Activated naive CD4-positive, alpha-beta T cell treated with anti-CD3 and anti-CD28 coated beads for 36 hours (primary cell): ENCODE measurements at regions not wholly inside any gene's neighbourhood (a gene's known extent, or its start where the extent isn't known, plus 50 kb on each side); places are given as distances from the start of the nearest gene placed in this dataset.

Experiments
- CTCF ChIA-PET: fragments of 350-600 bp; sonication (Branson Sonifier 250); formaldehyde crosslinking; loops from one replicate; lab custom pipeline; 2021; ENCODE audit warnings: antibody characterized with exemption; lab: Charles Lee
- DNase-seq: peaks from one replicate; pipeline ENCODE4 v3.0.0-alpha.2; 2020
- H3K27ac Mint-ChIP-seq: one replicate; pipeline ENCODE4 v1.8.0; 2021; ENCODE audit warnings: mild to moderate bottlenecking, mixed read lengths
- H3K27me3 Mint-ChIP-seq: one replicate; pipeline ENCODE4 v1.8.0; 2021; ENCODE audit warnings: low read depth, mixed read lengths
- H3K36me3 Mint-ChIP-seq: one replicate; pipeline ENCODE4 v1.8.0; 2021; ENCODE audit warnings: low read depth, mixed read lengths
- H3K4me1 Mint-ChIP-seq: one replicate; pipeline ENCODE4 v1.8.0; 2021; ENCODE audit warnings: low read depth, mixed read lengths
- H3K4me3 Mint-ChIP-seq: one replicate; pipeline ENCODE4 v1.8.0; 2021; ENCODE audit warnings: mild to moderate bottlenecking, moderate library complexity, mixed read lengths
- H3K9me3 Mint-ChIP-seq: one replicate; pipeline ENCODE4 v1.8.0; 2021; ENCODE audit warnings: mixed read lengths
- intact Hi-C: fragments of 100-400 bp; cut with micrococcal nuclease; formaldehyde crosslinking; loops from one replicate; pipeline ENCODE4 v1.15.1; 2023

DNA sequence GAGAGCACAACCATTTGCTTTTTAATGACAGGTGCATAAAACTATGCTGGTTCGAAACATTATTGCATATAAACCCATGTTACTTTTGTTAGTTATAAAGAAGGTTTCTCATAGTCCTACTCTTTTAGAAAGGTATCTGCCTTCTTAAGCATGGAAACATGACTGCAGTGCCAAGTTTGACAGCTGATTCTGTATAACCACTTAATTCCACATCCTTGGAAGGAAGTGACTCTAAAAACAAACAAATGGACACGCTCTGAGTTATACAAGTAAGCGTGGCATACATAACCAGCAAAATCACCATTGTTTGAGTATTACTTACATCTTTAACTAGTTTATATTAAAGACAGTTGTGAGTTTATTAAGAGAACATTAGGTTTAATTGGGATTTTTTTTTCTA lies 125.0 kb upstream of the HDGFL1 start:
- no peak overlapping the region for H3K4me3 Mint-ChIP-seq

DNA sequence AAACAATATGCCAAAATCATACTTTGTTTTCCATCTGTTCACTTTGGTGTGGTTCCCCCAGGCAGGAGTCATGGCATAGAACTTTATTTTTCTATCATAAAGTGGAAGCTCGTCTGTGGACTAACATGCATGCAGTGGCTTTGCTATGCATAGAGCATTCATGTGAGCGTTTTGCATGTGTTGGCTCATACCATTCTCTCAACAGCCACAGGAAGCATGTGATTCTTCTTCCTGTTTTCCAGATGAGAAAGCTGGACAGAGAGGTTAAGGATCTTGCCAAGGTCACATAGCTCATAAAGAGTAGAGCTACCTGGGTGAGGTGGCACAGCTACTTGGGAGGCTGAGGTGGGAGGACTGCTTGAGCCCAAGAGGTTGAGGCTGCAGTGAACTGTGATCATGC lies 123.4 kb upstream of the HDGFL1 start:
- Mint-ChIP-seq H3K36me3 (no peaks in the 10 kb centered on the region), H3K27ac (no peak overlapping the region), H3K4me3 (no peak overlapping the region), H3K27me3 (no peaks in the 10 kb centered on the region), H3K4me1 (no peaks in the 10 kb centered on the region), H3K9me3 (no peaks in the 10 kb centered on the region)
- intact Hi-C loops, result no loop called here
- no peak for DNase-seq
- CTCF ChIA-PET, result interaction anchor here (0.6 kb wide), 1 partner anchor 289 kb away, joined by 5 read pairs; no protein-coding TSS in a partner anchor

More for the DNA sequence above, 125.0 kb upstream of the HDGFL1 start:
- DNase-seq, result no peak
- Mint-ChIP-seq H3K36me3 (no peaks in the 10 kb centered on the region), H3K27ac (no peak overlapping the region), H3K27me3 (no peaks in the 10 kb centered on the region), H3K9me3 (no peaks in the 10 kb centered on the region), H3K4me1 (no peaks in the 10 kb centered on the region)
- CTCF ChIA-PET, result no interaction called here
- intact Hi-C loops, result no loop called here

DNA sequence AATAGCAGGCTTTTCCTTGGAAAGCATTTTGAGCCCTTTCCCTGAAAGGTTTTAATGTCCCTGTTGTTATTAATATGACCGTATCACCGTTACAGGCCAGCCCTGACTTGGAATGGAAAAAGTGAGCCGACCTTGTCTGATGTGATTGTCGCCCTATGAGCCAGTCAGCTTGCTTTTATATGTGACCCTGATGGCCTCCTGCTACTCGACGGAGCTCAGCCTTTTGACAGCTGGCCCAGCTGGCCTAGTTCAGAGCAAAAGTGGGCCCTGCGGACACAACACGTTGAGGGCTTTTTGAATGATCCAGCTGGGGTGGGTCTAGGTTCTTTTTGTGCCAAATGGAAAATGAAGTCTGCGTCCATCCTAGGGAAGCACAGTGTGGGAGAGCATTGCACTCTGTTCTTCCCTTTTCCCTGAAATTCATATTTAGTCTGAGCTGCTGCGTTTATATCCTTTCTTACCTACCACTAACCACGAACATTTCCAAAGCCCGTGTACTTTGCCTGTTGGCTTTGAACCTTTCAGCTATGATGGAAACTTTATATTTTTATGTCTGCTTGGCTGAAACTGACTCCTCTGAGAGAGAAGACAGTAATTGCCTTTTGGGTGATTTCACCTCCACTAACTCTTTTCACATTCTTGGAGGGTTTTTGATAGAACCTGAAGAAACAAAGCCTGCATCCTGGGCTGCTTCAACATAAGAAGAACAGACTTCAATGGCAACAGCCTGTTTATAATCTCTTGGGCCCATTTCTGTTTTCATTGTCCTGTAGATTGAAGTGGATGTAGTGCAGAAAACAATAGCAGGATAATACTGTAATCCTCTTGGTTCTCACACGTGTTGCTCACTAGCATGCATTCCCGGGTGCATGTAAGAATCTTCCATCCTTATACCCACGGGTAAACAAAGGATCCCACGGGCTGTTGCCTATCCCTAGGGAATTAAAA lies 121.8 kb upstream of the HDGFL1 start:
- no peak for DNase-seq
- no peaks in the 10 kb centered on the region for H3K9me3 Mint-ChIP-seq
- no peak overlapping the region for H3K27ac Mint-ChIP-seq
- no peaks in the 10 kb centered on the region for H3K36me3 Mint-ChIP-seq
- H3K27me3 Mint-ChIP-seq, result no peaks in the 10 kb centered on the region
- no peak overlapping the region for H3K4me3 Mint-ChIP-seq
- intact Hi-C loops, result no loop called here
- CTCF ChIA-PET, result no interaction called here
- H3K4me1 Mint-ChIP-seq, result no peaks in the 10 kb centered on the region

DNA sequence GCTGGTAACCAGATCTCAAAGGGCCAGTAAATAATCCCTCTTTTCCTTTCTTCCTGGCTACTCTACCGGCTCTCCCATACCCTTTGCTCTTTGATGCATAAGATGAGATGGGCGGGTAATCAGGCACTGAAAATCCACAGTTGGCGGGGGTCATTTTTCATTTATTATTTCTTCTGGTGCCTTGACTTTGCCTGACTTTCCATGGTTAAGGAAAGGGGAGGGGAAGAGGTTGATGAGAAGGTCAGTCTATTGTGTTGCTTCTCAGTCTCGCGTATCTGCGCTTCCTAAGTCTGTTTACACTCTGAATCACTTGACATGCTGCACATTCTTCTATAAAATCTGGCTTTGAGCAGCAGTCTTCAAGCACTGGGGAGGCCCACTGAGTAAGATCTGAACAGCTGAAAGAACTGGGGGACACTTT lies 121.1 kb upstream of the HDGFL1 start:
- DNase-seq, result no peak
- no peaks in the 10 kb centered on the region for H3K27me3 Mint-ChIP-seq
- intact Hi-C loops, result no loop called here
- H3K36me3 Mint-ChIP-seq, result no peaks in the 10 kb centered on the region
- no peak overlapping the region for H3K4me3 Mint-ChIP-seq
- no peak overlapping the region for H3K27ac Mint-ChIP-seq
- no peaks in the 10 kb centered on the region for H3K4me1 Mint-ChIP-seq
- no peaks in the 10 kb centered on the region for H3K9me3 Mint-ChIP-seq
- CTCF ChIA-PET, result no interaction called here

- Mint-ChIP-seq H3K27ac (no peak overlapping the region), H3K36me3 (no peaks in the 10 kb centered on the region), H3K9me3 (no peaks in the 10 kb centered on the region), H3K27me3 (no peaks in the 10 kb centered on the region), H3K4me1 (no peaks in the 10 kb centered on the region), H3K4me3 (no peak overlapping the region)
- CTCF ChIA-PET, result no interaction called here
- intact Hi-C loops, result no loop called here
- DNase-seq, result no peak
Observed at GRCh38 chr6:22451962-22452361, 117.4 kb upstream of the HDGFL1 start.

DNA sequence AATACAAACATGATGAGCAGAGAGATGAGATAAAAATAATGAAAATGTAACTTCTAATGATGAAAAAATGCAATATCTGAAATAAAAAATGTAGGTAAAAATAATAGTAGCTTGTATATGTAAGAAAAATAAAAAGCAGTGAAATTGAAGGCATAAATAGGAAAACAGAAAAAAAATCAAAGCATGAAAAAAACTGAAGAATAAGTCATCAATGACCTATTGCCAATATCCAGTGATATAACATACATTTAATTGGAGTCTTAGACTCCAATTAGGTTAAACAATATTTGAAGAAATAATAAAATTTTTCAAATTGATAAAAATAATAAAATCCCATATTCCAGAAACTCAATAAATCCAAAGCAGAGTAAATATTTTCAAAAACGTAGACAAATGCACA lies 114.0 kb upstream of the HDGFL1 start:
- intact Hi-C loops, result no loop called here
- Mint-ChIP-seq H3K9me3 (no peaks in the 10 kb centered on the region), H3K36me3 (no peaks in the 10 kb centered on the region), H3K4me1 (no peaks in the 10 kb centered on the region), H3K27ac (no peak overlapping the region), H3K4me3 (no peak overlapping the region), H3K27me3 (no peaks in the 10 kb centered on the region)
- CTCF ChIA-PET, result no interaction called here
- DNase-seq, result no peak

DNA sequence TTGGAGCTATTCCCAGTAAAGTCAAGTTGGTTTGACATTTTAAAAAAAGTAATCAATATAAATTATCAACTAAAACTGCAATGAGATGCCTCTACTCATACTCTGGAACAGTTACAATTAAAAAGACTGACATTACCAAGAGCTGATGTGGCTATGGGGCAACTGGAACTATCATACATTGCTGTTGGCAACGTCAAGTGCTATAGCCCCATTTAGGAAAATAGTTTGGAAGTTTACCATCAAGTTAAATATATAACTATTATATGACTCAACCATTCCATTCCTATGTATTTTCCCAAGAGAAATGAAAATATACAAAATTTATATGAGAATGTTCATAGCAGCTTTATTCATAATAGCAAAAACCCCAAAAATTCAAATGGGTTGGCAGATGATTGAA lies 111.4 kb upstream of the HDGFL1 start:
- Mint-ChIP-seq H3K27ac (no peak overlapping the region), H3K36me3 (no peaks in the 10 kb centered on the region), H3K4me3 (no peak overlapping the region), H3K27me3 (no peaks in the 10 kb centered on the region), H3K4me1 (no peaks in the 10 kb centered on the region), H3K9me3 (peaks cover 1% of the 10 kb centered on the region)
- intact Hi-C loops, result no loop called here
- CTCF ChIA-PET, result no interaction called here
- no peak for DNase-seq

- DNase-seq, result no peak
- no peaks in the 10 kb centered on the region for H3K4me1 Mint-ChIP-seq
- no peaks in the 10 kb centered on the region for H3K27me3 Mint-ChIP-seq
- intact Hi-C loops, result no loop called here
- no peaks in the 10 kb centered on the region for H3K36me3 Mint-ChIP-seq
- H3K4me3 Mint-ChIP-seq, result no peak overlapping the region
- H3K9me3 Mint-ChIP-seq, result peaks cover 3% of the 10 kb centered on the region
- no peak overlapping the region for H3K27ac Mint-ChIP-seq
- CTCF ChIA-PET, result no interaction called here
Observed at GRCh38 chr6:22466665-22467245, 102.6 kb upstream of the HDGFL1 start.

DNA sequence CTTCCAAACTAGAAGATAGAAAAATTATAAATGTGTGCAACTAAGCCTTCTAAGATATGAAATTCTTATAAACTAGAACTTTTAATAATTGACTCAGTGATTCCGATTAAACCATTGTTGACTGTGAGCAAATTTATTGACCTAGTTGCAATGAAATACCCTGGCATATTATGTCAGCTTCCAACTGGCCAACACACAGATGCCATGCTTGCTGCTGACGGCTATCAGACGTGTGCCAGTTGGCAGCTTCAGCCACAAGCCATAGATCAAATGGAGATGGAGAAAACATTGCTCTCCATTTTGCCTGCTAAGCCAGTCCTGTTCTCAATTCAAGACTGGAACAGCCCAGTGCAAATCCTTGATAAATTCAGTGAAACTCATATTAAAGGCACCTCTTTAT lies 101.7 kb upstream of the HDGFL1 start:
- peaks cover 3% of the 10 kb centered on the region for H3K9me3 Mint-ChIP-seq
- intact Hi-C loops, result no loop called here
- H3K4me1 Mint-ChIP-seq, result no peaks in the 10 kb centered on the region
- no peak for DNase-seq
- CTCF ChIA-PET, result no interaction called here
- H3K36me3 Mint-ChIP-seq, result no peaks in the 10 kb centered on the region
- H3K27ac Mint-ChIP-seq, result no peak overlapping the region
- H3K4me3 Mint-ChIP-seq, result no peak overlapping the region
- no peaks in the 10 kb centered on the region for H3K27me3 Mint-ChIP-seq

DNA sequence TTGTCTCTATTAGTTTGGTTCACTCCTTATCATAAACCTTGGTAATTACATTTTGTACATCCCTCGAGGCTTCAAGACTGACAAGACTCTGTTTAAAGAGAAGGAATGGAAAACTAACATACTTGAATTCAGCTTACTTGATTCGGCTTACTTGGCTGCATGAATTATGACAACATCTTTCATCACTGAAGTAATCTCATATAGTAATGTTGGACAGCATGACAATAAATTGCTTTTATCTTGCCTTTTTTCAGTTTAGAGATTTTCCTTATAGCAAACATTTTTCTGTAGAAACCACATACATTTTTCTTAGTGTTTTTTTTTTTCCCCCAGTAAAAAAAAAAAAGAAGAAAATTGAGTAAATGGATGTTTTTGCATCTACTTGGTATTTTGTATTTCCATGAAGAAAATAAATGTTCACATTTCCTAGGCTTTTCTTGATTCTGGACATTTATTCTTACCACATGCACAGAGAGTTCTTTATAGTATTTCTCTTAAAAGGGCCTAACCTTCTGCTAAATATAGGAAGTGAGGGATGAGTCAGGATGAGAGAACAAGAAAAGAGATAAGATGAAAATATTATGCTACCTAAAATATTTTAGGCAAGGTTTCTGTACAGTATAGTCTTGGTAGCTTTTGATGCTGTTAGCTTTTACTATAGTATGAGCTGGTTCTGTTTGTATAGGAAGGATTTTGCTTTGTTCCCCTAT lies 101.0 kb upstream of the HDGFL1 start:
- no peaks in the 10 kb centered on the region for H3K36me3 Mint-ChIP-seq
- CTCF ChIA-PET, result no interaction called here
- DNase-seq, result no peak
- no peaks in the 10 kb centered on the region for H3K4me1 Mint-ChIP-seq
- intact Hi-C loops, result no loop called here
- H3K27me3 Mint-ChIP-seq, result no peaks in the 10 kb centered on the region
- no peak overlapping the region for H3K27ac Mint-ChIP-seq
- H3K9me3 Mint-ChIP-seq, result peaks cover 3% of the 10 kb centered on the region
- H3K4me3 Mint-ChIP-seq, result no peak overlapping the region

- H3K4me3 Mint-ChIP-seq, result no peak overlapping the region
- DNase-seq, result no peak
- CTCF ChIA-PET, result no interaction called here
- H3K27ac Mint-ChIP-seq, result no peak overlapping the region
- no peaks in the 10 kb centered on the region for H3K27me3 Mint-ChIP-seq
- peaks cover 2% of the 10 kb centered on the region for H3K9me3 Mint-ChIP-seq
- intact Hi-C loops, result no loop called here
- H3K36me3 Mint-ChIP-seq, result no peaks in the 10 kb centered on the region
- H3K4me1 Mint-ChIP-seq, result no peaks in the 10 kb centered on the region
Observed at GRCh38 chr6:22470454-22471131, 98.8 kb upstream of the HDGFL1 start.

DNA sequence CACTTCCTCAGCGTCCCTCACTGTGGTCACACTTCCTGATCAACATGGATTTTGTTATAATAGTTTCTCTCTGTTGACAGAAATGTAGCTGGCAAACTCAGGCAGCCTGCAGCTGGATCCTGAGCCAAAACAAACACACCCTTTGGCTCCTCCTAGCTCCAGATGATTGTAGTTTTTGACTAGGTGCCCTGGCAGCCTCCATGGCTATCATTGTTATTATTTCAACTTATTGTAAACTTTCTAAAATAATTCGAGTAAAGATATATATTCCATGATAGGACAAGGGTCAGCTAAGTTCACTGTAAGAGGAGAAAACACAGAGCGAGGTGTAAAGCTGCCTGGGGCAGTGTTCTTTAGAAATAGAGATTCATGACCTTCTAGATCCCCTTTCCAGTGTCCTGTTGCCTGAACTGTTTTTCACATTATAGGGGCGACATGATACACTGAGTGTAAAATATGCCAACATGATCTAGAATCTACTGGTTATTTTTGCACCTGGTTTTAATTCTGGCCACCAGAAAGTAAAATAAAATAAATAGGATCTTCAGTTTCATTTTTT lies 98.2 kb upstream of the HDGFL1 start:
- Mint-ChIP-seq H3K9me3 (no peaks in the 10 kb centered on the region), H3K4me3 (no peak overlapping the region), H3K27me3 (no peaks in the 10 kb centered on the region), H3K4me1 (no peaks in the 10 kb centered on the region), H3K27ac (no peak overlapping the region), H3K36me3 (no peaks in the 10 kb centered on the region)
- no peak for DNase-seq
- CTCF ChIA-PET, result no interaction called here
- intact Hi-C loops, result no loop called here
